ENCODE measurements at regions not wholly inside any gene's neighbourhood (a gene's known extent, or its start where the extent isn't known, plus 50 kb on each side); places are given as distances from the start of the nearest gene placed in this dataset.
A peak's percentile ranks its signal among the peaks of the same experiment; 100 is the strongest.
"Not testable (repeated sequence)": the region's sequence is repeated elsewhere in the genome, so short reads cannot be mapped to it uniquely, and the experiment has no call there.

DNA sequence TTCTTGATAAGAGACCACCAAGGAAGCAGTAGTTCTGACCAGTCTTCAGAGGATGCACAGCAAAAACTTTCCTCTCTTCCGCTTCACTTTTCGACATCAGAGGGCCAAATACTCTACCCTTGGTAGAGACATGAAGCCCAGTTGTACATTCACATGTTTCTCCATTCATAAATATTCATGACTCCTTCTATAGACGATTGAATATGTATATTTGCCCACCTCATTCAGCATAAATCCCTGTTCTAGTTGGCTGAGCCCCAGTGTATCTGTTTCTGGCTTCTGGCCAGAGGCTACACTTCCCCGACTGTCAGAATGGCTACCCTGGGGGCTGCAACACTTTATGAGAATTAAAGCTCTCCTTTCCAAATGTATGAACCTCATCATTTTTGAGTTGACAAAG is 258.5 kb downstream of the ASXL3 start:
- WGBS, 10 experiments, result 0 to 63% (median 29%) methylated on average over 1 to 4 of the region's 4 CpGs; no CpG with 5 or more reads in 4 of the 10 experiments
- no peak overlapping the region for H3K4me3 ChIP-seq
- in situ Hi-C loops (cut with MboI; ENCODE audit: low pct_unique_long_range_greater_than_20kb in 2 of 9, low sequenced_read_pairs in 9 of 9, unreplicated experiment in 9 of 9), result loop anchor here in 1 of 9 experiments (25.0 kb wide), 1 partner anchor 476 kb away; no protein-coding TSS in a partner anchor
- no peak overlapping the region for H3K27ac ChIP-seq
- peak in 1 of 8 experiments; percentile 93 for ATAC-seq (replicated peaks in 6 of 8)
- H3K4me1 ChIP-seq (replicated peaks in 1 of 2), result no peaks in the 10 kb centered on the region

- in situ Hi-C loops (cut with MboI; ENCODE audit: low pct_unique_long_range_greater_than_20kb in 2 of 9, low sequenced_read_pairs in 9 of 9, unreplicated experiment in 9 of 9), result loop anchor here in 1 of 9 experiments (25.0 kb wide), 1 partner anchor 477 kb away; no protein-coding TSS in a partner anchor
- Histone ChIP-seq H3K4me3 (no peak overlapping the region), H3K27ac (no peak overlapping the region), H3K4me1 (replicated peaks in 1 of 2) (no peaks in the 10 kb centered on the region)
- no peak for ATAC-seq (replicated peaks in 6 of 8)
- WGBS, 10 experiments, result 36 to 97% (median 96%) methylated on average over 4 to 7 of the region's 7 CpGs
Measured at GRCh38 chr18:33835419-33835818, 257.4 kb downstream of the ASXL3 start.

DNA sequence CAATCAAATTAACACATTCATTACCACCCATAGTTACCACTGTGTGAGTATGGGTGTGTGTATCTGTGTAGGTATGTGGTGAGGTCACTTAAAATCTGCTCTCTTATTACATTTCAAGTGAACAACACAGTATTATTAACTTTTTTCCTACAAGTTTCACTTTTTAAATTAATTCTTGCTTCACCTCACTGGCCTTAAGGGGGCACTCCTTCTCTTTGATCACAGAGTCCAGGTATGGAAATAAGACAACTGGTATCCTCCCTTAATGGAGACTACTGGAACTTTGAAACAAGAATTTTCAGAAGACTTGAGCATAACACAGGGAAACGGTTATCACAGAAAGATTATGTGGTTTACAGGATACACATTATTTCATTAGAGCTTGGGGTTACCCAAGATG is 255.8 kb downstream of the ASXL3 start:
- no peak overlapping the region for H3K4me3 ChIP-seq
- no peak for ATAC-seq (replicated peaks in 6 of 8)
- H3K27ac ChIP-seq, result no peak overlapping the region
- 38 to 100% (median 75%) methylated on average over 1 of the region's 1 CpG; no CpG with 5 or more reads in 5 of the 10 experiments for WGBS, 10 experiments
- H3K4me1 ChIP-seq (replicated peaks in 1 of 2), result no peaks in the 10 kb centered on the region
- in situ Hi-C loops (cut with MboI; ENCODE audit: low pct_unique_long_range_greater_than_20kb in 2 of 9, low sequenced_read_pairs in 9 of 9, unreplicated experiment in 9 of 9), result loop anchor here in 1 of 9 experiments (25.0 kb wide), 1 partner anchor 478 kb away; no protein-coding TSS in a partner anchor

- in situ Hi-C loops (cut with MboI; ENCODE audit: low pct_unique_long_range_greater_than_20kb in 2 of 9, low sequenced_read_pairs in 9 of 9, unreplicated experiment in 9 of 9), result loop anchor here in 1 of 9 experiments (25.0 kb wide), 1 partner anchor 481 kb away; no protein-coding TSS in a partner anchor
- no peak for ATAC-seq (replicated peaks in 6 of 8)
- H3K4me3 ChIP-seq, result no peak overlapping the region
- no peaks in the 10 kb centered on the region for H3K4me1 ChIP-seq (replicated peaks in 1 of 2)
- 0 to 91% (median 28%) methylated on average over 1 of the region's 1 CpG for WGBS, 10 experiments
- no peak overlapping the region for H3K27ac ChIP-seq
Measured at GRCh38 chr18:33831424-33831823, 253.4 kb downstream of the ASXL3 start.

DNA sequence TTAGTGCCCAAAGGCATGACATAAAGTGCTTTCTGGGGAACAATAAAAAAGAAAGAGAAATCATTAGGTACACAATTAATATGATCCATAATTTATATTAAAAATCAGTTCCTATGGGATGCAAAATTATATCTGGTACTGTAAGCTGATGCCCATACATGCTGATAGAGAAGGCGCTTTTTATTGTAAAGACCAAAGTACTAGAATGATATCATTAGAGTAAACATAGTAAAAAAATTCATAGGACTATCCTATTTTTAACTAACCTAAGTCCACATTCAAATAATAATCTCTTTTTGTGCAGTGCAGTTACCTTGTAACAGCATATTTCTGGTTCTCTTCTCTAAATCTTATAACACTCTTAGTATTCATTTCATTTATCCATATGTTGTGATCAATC is 252.2 kb downstream of the ASXL3 start:
- ATAC-seq (replicated peaks in 6 of 8), result no peak
- Histone ChIP-seq H3K27ac (no peak overlapping the region), H3K4me1 (replicated peaks in 1 of 2) (no peaks in the 10 kb centered on the region), H3K4me3 (no peak overlapping the region)
- WGBS, 10 experiments, result 0 to 100% (median 61%) methylated on average over 1 of the region's 1 CpG; no CpG with 5 or more reads in 2 of the 10 experiments
- in situ Hi-C loops (cut with MboI; ENCODE audit: low pct_unique_long_range_greater_than_20kb in 2 of 9, low sequenced_read_pairs in 9 of 9, unreplicated experiment in 9 of 9), result loop anchor here in 1 of 9 experiments (25.0 kb wide), 1 partner anchor 482 kb away; no protein-coding TSS in a partner anchor

- Histone ChIP-seq H3K4me3 (no peak overlapping the region), H3K4me1 (replicated peaks in 1 of 2) (no peaks in the 10 kb centered on the region), H3K27ac (no peak overlapping the region)
- WGBS, 10 experiments, result 0 to 100% (median 40%) methylated on average over 1 to 2 of the region's 2 CpGs; no CpG with 5 or more reads in 3 of the 10 experiments
- in situ Hi-C loops (cut with MboI; ENCODE audit: low pct_unique_long_range_greater_than_20kb in 2 of 9, low sequenced_read_pairs in 9 of 9, unreplicated experiment in 9 of 9), result loop anchor here in 1 of 9 experiments (25.0 kb wide), 1 partner anchor 483 kb away; no protein-coding TSS in a partner anchor
- ATAC-seq (replicated peaks in 6 of 8), result no peak
Measured at GRCh38 chr18:33828949-33829348, 250.9 kb downstream of the ASXL3 start.

DNA sequence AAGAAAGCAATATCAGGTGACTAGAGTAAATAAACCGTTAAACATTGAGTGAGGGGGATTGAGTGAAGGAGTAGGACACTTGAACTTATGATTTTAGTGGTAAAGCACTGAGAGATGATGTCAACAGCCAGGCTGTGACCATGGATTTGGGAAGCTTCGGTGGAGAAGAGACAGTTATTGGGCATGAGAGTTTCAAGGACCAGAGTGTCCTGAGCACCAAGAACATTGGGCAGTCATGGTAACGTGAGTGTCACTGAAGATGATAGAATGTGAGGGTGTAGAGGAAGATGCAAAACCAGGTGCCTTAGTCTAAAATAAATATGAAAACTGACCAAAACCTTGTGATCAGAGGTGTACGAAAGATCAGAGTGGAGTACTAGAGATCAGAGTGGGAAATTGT is 248.1 kb downstream of the ASXL3 start:
- ATAC-seq (replicated peaks in 6 of 8), result no peak
- Histone ChIP-seq H3K4me3 (no peak overlapping the region), H3K4me1 (replicated peaks in 1 of 2) (no peaks in the 10 kb centered on the region), H3K27ac (no peak overlapping the region)
- in situ Hi-C loops (cut with MboI; ENCODE audit: low pct_unique_long_range_greater_than_20kb in 2 of 9, low sequenced_read_pairs in 9 of 9, unreplicated experiment in 9 of 9), result loop anchor here in 1 of 9 experiments (25.0 kb wide), 1 partner anchor 486 kb away; no protein-coding TSS in a partner anchor
- 9 to 100% (median 79%) methylated on average over 1 to 4 of the region's 4 CpGs for WGBS, 10 experiments

DNA sequence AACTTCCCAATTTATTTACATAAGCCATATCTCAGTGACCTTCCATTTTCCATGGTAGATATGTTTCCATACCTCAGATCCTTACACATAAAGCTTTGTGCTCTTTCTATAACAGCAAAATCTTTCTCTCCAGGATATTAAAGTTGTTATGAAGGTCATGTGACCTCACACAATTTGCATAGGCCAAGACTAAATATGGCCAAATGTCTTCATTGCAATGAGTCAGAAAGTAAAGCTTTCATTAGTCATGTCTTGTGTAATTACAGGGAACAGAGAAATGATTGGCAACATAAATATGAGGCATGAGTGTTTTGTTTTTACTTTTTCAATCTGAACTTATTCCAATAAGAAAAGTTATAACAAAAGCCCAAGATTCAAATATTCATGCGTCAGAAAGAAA is 243.5 kb downstream of the ASXL3 start:
- H3K27ac ChIP-seq, result no peak overlapping the region
- ATAC-seq (replicated peaks in 6 of 8), result no peak
- no peak overlapping the region for H3K4me3 ChIP-seq
- H3K4me1 ChIP-seq (replicated peaks in 1 of 2), result no peaks in the 10 kb centered on the region
- in situ Hi-C loops (cut with MboI; ENCODE audit: low pct_unique_long_range_greater_than_20kb in 2 of 9, low sequenced_read_pairs in 9 of 9, unreplicated experiment in 9 of 9), result no loop called here
- 45 to 100% (median 88%) methylated on average over 1 of the region's 1 CpG; no CpG with 5 or more reads in 3 of the 10 experiments for WGBS, 10 experiments

DNA sequence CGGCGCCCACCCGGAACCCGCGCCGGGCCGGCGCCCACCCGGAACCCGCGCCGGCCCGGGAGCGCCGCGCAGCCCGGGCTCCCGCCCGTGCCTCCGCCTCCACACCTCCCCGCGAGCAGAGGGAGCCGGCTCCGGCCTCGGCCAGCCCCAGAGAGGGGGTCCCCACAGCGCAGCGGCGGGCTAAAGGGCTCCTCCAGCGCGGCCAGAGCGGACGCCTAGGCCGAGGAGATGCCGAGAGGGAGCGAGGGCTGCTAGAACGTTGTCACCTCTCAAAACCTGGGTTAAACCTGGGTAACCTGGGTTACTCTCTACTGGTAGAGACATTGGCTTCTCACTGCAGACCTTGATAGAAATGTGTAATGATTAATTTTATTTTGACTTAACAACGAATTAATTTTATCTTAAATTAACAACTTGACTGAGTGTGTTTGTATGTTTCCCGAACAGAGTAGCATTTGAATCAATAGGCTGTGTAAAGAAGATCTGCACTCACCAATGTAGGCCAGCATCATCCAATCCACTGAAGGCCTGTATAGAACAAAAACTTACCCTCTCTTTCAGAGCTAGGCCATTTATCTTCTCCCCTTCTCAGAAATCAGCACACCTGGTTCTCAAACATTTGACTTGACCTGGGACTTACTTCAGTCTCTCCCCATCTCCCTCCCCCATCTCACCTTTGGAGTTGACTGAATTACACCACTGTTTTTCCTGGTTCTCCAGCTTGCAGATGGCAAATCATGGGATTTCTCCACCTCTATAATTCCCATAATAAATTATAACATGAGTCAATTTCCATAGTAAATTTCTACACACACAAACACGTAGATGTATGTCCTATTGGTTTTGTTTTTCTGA is 242.7 kb downstream of the ASXL3 start:
- peak in 3 of 8 experiments; percentile 15 to 30 (median 27) for ATAC-seq (replicated peaks in 6 of 8)
- H3K27ac ChIP-seq, result no peak overlapping the region
- peak overlapping the region in 4 of 5 donors; percentile 15 to 40 (median 37) for H3K4me3 ChIP-seq
- in situ Hi-C loops (cut with MboI; ENCODE audit: low pct_unique_long_range_greater_than_20kb in 2 of 9, low sequenced_read_pairs in 9 of 9, unreplicated experiment in 9 of 9), result no loop called here
- H3K4me1 ChIP-seq (replicated peaks in 1 of 2), result no peaks in the 10 kb centered on the region
- 17 to 100% (median 61%) methylated on average over 1 to 12 of the region's 39 CpGs; no CpG with 5 or more reads in 2 of the 10 experiments for WGBS, 10 experiments

- 71 to 100% (median 96%) methylated on average over 1 to 2 of the region's 32 CpGs; no CpG with 5 or more reads in 6 of the 10 experiments for WGBS, 10 experiments
- H3K4me3 ChIP-seq, result peak overlapping the region in 1 of 5 donors; percentile 24
- ATAC-seq (replicated peaks in 6 of 8), result peak in 1 of 8 experiments; percentile 21
- in situ Hi-C loops (cut with MboI; ENCODE audit: low pct_unique_long_range_greater_than_20kb in 2 of 9, low sequenced_read_pairs in 9 of 9, unreplicated experiment in 9 of 9); H3K4me1 ChIP-seq (replicated peaks in 1 of 2); H3K27ac ChIP-seq: not testable (repeated sequence)
Measured at GRCh38 chr18:33819692-33820343, 241.8 kb downstream of the ASXL3 start.

DNA sequence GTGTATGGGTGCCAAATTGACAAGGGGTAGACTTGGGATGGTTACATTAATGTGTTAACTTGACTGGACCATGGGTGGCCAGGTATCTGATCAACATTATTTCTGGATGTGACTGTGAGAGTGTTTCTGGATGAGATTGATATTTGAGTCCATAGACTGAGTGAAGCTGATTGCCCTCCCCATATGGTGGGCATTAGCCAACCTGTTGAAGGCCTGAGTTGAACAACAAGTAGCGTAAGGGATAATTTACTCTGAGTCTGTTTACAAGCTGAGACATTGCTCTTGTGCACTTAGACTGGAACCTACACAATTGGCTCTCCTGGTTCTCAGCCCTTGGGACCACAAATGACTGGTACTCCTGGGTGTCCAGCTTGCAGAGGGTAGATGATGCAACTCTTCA is 240.1 kb downstream of the ASXL3 start:
- no peak for ATAC-seq (replicated peaks in 6 of 8)
- Histone ChIP-seq H3K27ac (no peak overlapping the region), H3K4me3 (no peak overlapping the region), H3K4me1 (replicated peaks in 1 of 2) (peaks cover 0 to 7% of the 10 kb centered on the region in 2 donors)
- 60 to 100% (median 87%) methylated on average over 1 of the region's 1 CpG; no CpG with 5 or more reads in 6 of the 10 experiments for WGBS, 10 experiments
- in situ Hi-C loops (cut with MboI; ENCODE audit: low pct_unique_long_range_greater_than_20kb in 2 of 9, low sequenced_read_pairs in 9 of 9, unreplicated experiment in 9 of 9), result no loop called here

DNA sequence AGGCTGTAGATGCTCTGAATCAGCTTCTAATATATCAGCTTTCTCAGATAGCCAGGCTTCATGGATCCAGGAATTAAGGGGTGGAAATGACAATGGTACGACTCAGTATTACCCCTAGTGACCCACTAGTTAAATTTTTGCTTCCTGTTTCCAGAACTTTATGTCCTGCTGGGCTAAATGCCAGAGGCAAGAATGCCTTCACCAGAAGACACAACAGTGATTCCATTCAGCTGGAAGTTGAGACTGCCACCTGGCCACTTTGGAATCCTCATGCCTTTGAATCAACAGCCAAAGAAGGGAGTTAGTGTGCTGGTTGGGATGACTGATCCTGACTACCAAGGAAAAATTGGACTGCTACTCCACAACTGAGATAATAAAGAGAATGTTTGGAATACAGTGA is 239.1 kb downstream of the ASXL3 start:
- H3K27ac ChIP-seq, result no peak overlapping the region
- H3K4me3 ChIP-seq, result no peak overlapping the region
- 0 to 43% methylated on average over 1 of the region's 1 CpG; no CpG with 5 or more reads in 8 of the 10 experiments for WGBS, 10 experiments
- ATAC-seq (replicated peaks in 6 of 8), result no peak
- peaks cover 0 to 7% of the 10 kb centered on the region in 2 donors for H3K4me1 ChIP-seq (replicated peaks in 1 of 2)
- in situ Hi-C loops (cut with MboI; ENCODE audit: low pct_unique_long_range_greater_than_20kb in 2 of 9, low sequenced_read_pairs in 9 of 9, unreplicated experiment in 9 of 9), result no loop called here

DNA sequence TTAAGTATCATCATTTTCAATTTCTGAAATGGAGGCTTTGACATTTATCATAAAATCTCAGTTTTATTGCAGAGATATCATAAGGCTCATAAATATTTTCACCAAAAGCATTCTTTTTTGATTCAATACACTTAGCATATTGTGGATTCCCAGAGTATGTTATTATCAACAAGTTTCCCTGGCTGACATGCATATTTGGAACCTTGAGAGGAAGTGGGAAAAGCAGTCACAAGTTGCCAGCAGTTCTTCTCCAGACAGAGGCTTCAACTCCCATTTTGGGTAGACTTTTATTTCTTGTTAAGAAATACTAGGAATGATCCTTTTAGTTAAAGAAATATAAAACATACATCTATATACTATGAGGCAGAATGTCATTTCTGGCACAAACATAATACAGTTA is 236.5 kb downstream of the ASXL3 start:
- no peak for ATAC-seq (replicated peaks in 6 of 8)
- Histone ChIP-seq H3K4me3 (no peak overlapping the region), H3K4me1 (replicated peaks in 1 of 2) (peaks cover 0 to 7% of the 10 kb centered on the region in 2 donors), H3K27ac (no peak overlapping the region)
- in situ Hi-C loops (cut with MboI; ENCODE audit: low pct_unique_long_range_greater_than_20kb in 2 of 9, low sequenced_read_pairs in 9 of 9, unreplicated experiment in 9 of 9), result no loop called here
